Esophagus muscularis mucosa (tissue), 4 donors: ENCODE measurements at regions not wholly inside any gene's neighbourhood (a gene's known extent, or its start where the extent isn't known, plus 50 kb on each side); places are given as distances from the start of the nearest gene placed in this dataset.
"Not testable (repeated sequence)": the region's sequence is repeated elsewhere in the genome, so short reads cannot be mapped to it uniquely, and the experiment has no call there.

Source experiments
- DNase-seq: peaks from one replicate; pipeline ENCODE4 v3.0.0-alpha.2; 2017; ENCODE audit errors: extremely low spot score
- H3K27ac ChIP-seq, 4 donors: fragments of 200-600 bp; sonication (generic); replicated peaks in 1 of 4; 1 replicate in 3 of 4; 2 replicates in 1 of 4; pipeline ENCODE4 v1.5.1; 2016 to 2019; ENCODE audit warnings: mild to moderate bottlenecking in 1 of 4
- H3K27me3 ChIP-seq, 4 donors: fragments of 200-600 bp; sonication (generic); one replicate each; pipeline versions ENCODE4 v1.5.1 to v1.6.0; 2016 to 2019
- H3K36me3 ChIP-seq, 4 donors: fragments of 200-600 bp; sonication (generic); one replicate each; pipeline ENCODE4 v1.5.1; 2016 to 2019
- H3K4me1 ChIP-seq, 4 donors: fragments of 200-600 bp; sonication (generic); one replicate each; pipeline ENCODE4 v1.5.1; 2016 to 2019
- H3K4me3 ChIP-seq, 4 donors: fragments of 200-600 bp; sonication (generic); 1 replicate in 2 of 4; 2 replicates in 2 of 4; pipeline ENCODE4 v1.5.1; 2016 to 2019; ENCODE audit warnings: mild to moderate bottlenecking in 4 of 4, moderate library complexity in 1 of 4
- H3K9me3 ChIP-seq, 4 donors: fragments of 200-600 bp; sonication (generic); 1 replicate in 3 of 4; 2 replicates in 1 of 4; pipeline ENCODE4 v1.5.1; 2016 to 2019
- EP300 ChIP-seq: sonication (generic); formaldehyde crosslinking; IDR thresholded peaks from one replicate; pipeline ENCODE4 v1.6.1; 2017; ENCODE audit warnings: antibody characterized with exemption
- POLR2A ChIP-seq: fragments of 450-650 bp; IDR thresholded peaks from one replicate; pipeline ENCODE4 v1.6.1; 2017; ENCODE audit warnings: antibody characterized with exemption, moderate library complexity, mild to moderate bottlenecking, low read depth
- POLR2AphosphoS5 ChIP-seq, 2 donors: sonication (generic); formaldehyde crosslinking; IDR thresholded peaks; one replicate each; pipeline ENCODE4 v1.6.1; 2017; ENCODE audit warnings: antibody characterized with exemption in 2 of 2
- WGBS: methylation state at CpG from one replicate; pipeline ENCODE4 v1.1.5; 2018; 5-methylcytosine and 5-hydroxymethylcytosine counted together
- intact Hi-C: fragments of 100-400 bp; cut with DNase I; formaldehyde crosslinking; loops from one replicate; pipeline ENCODE4 v1.15.1; 2023
- TF ChIP-seq, protein P1 (sequence below), 3 experiments: fragments of 200-600 bp in 2 of 3; fragments of 450-650 bp in 1 of 3; sonication (generic) in 2 of 3; IDR thresholded peaks; one replicate each; pipeline ENCODE4 v1.5.1; 2017 to 2019; ENCODE audit warnings: antibody characterized with exemption in 3 of 3, mild to moderate bottlenecking in 2 of 3, moderate library complexity in 1 of 3

- 82% methylated on average over 3 of the region's 3 CpGs for WGBS
- DNase-seq = no peak
- intact Hi-C loops = no loop called here
- Histone ChIP-seq H3K27me3 (no peaks in the 10 kb centered on the region), H3K4me3 (no peak overlapping the region), H3K4me1 (no peaks in the 10 kb centered on the region), H3K36me3 (no peaks in the 10 kb centered on the region), H3K9me3 (no peaks in the 10 kb centered on the region), H3K27ac (no peak overlapping the region)
- no peak for TF ChIP-seq POLR2AphosphoS5 (IDR thresholded peaks at IDR 0.05)
- no peak for TF ChIP-seq POLR2A
- no peak for TF ChIP-seq EP300
- TF ChIP-seq, protein P1, sequence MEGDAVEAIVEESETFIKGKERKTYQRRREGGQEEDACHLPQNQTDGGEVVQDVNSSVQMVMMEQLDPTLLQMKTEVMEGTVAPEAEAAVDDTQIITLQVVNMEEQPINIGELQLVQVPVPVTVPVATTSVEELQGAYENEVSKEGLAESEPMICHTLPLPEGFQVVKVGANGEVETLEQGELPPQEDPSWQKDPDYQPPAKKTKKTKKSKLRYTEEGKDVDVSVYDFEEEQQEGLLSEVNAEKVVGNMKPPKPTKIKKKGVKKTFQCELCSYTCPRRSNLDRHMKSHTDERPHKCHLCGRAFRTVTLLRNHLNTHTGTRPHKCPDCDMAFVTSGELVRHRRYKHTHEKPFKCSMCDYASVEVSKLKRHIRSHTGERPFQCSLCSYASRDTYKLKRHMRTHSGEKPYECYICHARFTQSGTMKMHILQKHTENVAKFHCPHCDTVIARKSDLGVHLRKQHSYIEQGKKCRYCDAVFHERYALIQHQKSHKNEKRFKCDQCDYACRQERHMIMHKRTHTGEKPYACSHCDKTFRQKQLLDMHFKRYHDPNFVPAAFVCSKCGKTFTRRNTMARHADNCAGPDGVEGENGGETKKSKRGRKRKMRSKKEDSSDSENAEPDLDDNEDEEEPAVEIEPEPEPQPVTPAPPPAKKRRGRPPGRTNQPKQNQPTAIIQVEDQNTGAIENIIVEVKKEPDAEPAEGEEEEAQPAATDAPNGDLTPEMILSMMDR (IDR thresholded peaks at IDR 0.05) = no peak
Observed at GRCh38 chr3:181604267-181604666, 107.5 kb upstream of the SOX2 start.

DNA sequence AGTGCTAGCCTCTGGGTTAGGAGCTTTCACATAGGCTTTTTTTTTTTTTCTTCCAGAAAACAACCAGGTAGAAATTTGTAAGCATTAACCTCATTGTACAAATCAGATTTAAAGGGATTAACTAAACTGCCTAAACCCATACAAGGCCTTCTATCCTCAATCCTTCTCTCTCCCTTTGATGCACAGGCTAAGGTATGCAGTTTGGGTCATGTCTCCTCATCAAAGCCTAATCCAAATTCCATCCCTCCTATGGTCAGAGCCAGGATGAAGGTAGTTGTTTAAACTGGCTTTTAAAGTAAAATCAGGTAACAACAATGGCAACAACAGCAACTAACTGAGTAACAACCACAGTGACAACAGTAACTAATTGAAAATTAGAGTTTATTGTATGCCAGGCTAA lies 115.6 kb upstream of the SOX2 start:
- no peak for TF ChIP-seq POLR2A
- TF ChIP-seq, protein P1 (IDR thresholded peaks at IDR 0.05) = no peak
- TF ChIP-seq EP300 = no peak
- TF ChIP-seq POLR2AphosphoS5 (IDR thresholded peaks at IDR 0.05) = no peak
- intact Hi-C loops = no loop called here

GRCh38 chr3:181590939-181591338 lies 120.8 kb upstream of the SOX2 start:
- WGBS = 80% methylated on average over 12 of the region's 12 CpGs

More for the DNA sequence above, 115.6 kb upstream of the SOX2 start:
- H3K27ac ChIP-seq = no peak overlapping the region
- H3K9me3 ChIP-seq = no peaks in the 10 kb centered on the region
- no peaks in the 10 kb centered on the region for H3K4me1 ChIP-seq
- H3K27me3 ChIP-seq = no peaks in the 10 kb centered on the region
- no peak overlapping the region for H3K4me3 ChIP-seq
- no peak for DNase-seq
- no peaks in the 10 kb centered on the region for H3K36me3 ChIP-seq

DNA sequence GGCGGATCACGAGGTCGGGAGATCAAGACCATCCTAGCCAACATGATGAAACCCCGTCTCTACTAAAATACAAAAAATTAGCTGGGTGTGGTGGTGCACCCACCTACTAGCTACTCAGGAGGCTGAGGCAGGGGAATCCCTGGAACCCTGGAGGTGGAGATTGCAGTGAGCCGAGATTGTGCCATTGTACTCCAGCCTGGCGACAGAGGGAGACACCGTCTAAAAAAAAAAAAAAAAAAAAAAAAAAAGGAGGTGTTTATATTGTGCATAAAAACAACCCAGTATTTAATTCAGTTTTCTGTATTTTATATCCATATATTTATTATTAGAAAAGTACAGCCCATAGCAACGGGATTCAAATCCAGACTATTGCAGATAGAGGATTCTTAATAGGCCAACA lies 129.1 kb upstream of the SOX2 start:
- H3K4me3 ChIP-seq = no peak overlapping the region
- H3K27ac ChIP-seq = no peak overlapping the region

More at GRCh38 chr3:181590939-181591338, 120.8 kb upstream of the SOX2 start:
- DNase-seq, H3K27ac ChIP-seq, intact Hi-C loops, H3K4me1 ChIP-seq, H3K4me3 ChIP-seq, H3K36me3 ChIP-seq, H3K27me3 ChIP-seq: not testable (repeated sequence)
- H3K9me3 ChIP-seq = peaks cover 0 to 13% (median 0%) of the 10 kb centered on the region in 4 donors

GRCh38 chr3:181581656-181582055 lies 130.1 kb upstream of the SOX2 start:
- no peak for DNase-seq
- WGBS = 91% methylated on average over 2 of the region's 4 CpGs
- no peak overlapping the region for H3K27ac ChIP-seq
- intact Hi-C loops = no loop called here
- no peaks in the 10 kb centered on the region for H3K36me3 ChIP-seq
- no peaks in the 10 kb centered on the region for H3K9me3 ChIP-seq
- TF ChIP-seq POLR2A (no peak), EP300 (no peak), POLR2AphosphoS5 (IDR thresholded peaks at IDR 0.05) (no peak)
- TF ChIP-seq, protein P1 (IDR thresholded peaks at IDR 0.05) = no peak
- H3K4me1 ChIP-seq = no peaks in the 10 kb centered on the region
- H3K4me3 ChIP-seq = no peak overlapping the region
- H3K27me3 ChIP-seq = no peaks in the 10 kb centered on the region

More for the DNA sequence above, 129.1 kb upstream of the SOX2 start:
- Histone ChIP-seq H3K27me3 (no peaks in the 10 kb centered on the region), H3K36me3 (no peaks in the 10 kb centered on the region), H3K9me3 (peaks cover 0 to 7% (median 0%) of the 10 kb centered on the region in 4 donors), H3K4me1 (no peaks in the 10 kb centered on the region)
- TF ChIP-seq, protein P1 (IDR thresholded peaks at IDR 0.05) = no peak
- TF ChIP-seq EP300 (no peak), POLR2AphosphoS5 (IDR thresholded peaks at IDR 0.05) (no peak), POLR2A (no peak)
- intact Hi-C loops = no loop called here
- no peak for DNase-seq
- WGBS = 90% methylated on average over 8 of the region's 8 CpGs
